ENCODE measurements at regions not wholly inside any gene's neighbourhood (a gene's known extent, or its start where the extent isn't known, plus 50 kb on each side); places are given as distances from the start of the nearest gene placed in this dataset.

DNA sequence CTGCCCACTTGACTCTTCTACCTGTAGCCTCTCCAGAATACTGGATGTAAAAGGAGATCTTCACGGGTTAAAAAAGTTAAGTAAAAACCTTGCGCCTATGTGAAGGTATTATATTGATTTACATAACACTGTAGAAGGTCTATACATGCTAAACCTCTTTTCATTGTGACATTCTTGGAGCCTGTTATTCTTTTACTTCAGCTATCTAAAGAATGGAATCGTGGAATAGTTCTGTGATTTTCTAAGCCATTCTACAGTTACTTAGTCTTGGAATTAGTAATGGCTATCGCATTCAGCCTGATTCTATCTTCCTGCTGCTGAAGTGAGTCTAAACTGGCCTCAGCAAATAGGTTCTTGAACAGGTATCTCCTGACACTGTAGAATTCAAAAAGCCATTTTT, 430.0 kb upstream of the DPH6 start:
- Histone ChIP-seq H3K27ac (no peak overlapping the region), H3K36me3 (no peaks in the 10 kb centered on the region), H3K4me3 (no peak overlapping the region), H3K4me1 (no peaks in the 10 kb centered on the region), H3K27me3 (no peaks in the 10 kb centered on the region), H3K9me3 (no peaks in the 10 kb centered on the region)
- no peak for TF ChIP-seq CTCF (IDR thresholded peaks at IDR 0.05)
- DNase-seq (ENCODE audit: low spot score): no peak

DNA sequence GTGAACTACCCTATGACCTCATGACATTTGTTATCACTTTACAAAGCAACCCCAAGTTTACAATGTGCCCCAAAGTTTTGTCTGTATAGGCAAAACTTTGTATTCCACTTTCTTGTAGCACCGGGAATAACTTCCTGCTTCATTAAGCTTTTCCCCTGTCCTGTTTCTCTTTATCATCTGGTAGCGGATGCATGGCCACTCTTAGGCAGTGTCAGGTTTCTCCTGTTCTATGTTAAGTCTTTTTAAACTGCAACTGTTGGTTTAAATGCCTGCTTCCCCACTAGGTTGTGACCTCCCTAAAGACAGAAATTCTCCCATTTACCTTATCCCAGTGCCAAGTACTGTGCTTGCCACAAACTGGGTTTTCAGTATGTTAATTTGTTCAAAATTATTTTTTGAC, 433.6 kb upstream of the DPH6 start:
- Histone ChIP-seq H3K27me3 (no peaks in the 10 kb centered on the region), H3K9me3 (no peaks in the 10 kb centered on the region), H3K27ac (no peak overlapping the region), H3K4me3 (no peak overlapping the region), H3K4me1 (no peaks in the 10 kb centered on the region), H3K36me3 (no peaks in the 10 kb centered on the region)
- DNase-seq (ENCODE audit: low spot score): no peak
- no peak for TF ChIP-seq CTCF (IDR thresholded peaks at IDR 0.05)

DNA sequence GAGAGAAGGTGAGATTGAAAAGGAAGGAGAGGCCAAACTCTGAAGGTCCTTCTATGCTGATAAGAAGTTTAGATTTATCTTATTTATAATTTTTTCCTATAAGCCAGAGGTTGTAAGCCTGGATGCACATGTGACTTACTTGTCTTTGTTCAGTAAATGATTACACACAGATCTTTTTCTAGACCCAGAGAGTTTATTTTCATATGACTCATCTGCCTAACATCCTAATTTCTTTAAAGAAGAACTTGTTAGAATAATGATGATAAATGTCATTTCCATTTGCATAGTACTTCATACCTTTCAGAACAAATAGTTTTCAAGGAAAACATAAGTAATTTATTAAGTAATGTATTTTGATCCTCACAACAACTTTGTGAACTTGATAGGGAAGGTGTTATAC, 434.8 kb upstream of the DPH6 start:
- TF ChIP-seq CTCF (IDR thresholded peaks at IDR 0.05): no peak
- H3K27ac ChIP-seq: no peak overlapping the region
- H3K9me3 ChIP-seq: no peaks in the 10 kb centered on the region
- H3K4me1 ChIP-seq: peaks cover 0 to 5% of the 10 kb centered on the region in 2 donors
- no peak for DNase-seq (ENCODE audit: low spot score)
- H3K36me3 ChIP-seq: no peaks in the 10 kb centered on the region
- H3K27me3 ChIP-seq: no peaks in the 10 kb centered on the region
- H3K4me3 ChIP-seq: no peak overlapping the region

DNA sequence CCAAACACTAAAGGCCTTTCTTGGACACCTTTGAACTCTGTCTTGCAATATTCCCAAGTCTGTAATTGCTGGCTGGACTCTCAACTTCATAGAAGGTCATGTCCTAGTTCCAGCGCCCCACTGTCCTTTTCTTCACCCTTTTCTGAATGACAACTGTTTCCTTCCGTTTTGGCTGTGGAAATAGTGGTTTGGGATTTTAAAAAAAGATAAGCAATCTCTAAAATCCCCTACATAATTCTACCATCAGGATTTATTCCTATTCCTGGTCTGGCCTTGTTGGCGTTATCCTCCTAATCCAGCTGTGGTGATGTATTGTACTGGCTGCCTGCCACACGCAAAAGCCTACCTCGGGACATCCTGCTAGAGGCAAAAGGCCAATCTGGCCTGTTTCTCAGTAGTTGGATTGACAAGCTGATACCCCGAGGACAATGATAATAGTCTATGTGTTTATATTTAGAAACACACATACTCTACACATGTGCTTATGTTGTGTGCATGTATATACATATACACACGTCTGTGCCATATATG, 440.3 kb upstream of the DPH6 start:
- no peaks in the 10 kb centered on the region for H3K36me3 ChIP-seq
- H3K4me3 ChIP-seq: no peak overlapping the region
- H3K27ac ChIP-seq: no peak overlapping the region
- H3K4me1 ChIP-seq: peaks cover 0 to 17% of the 10 kb centered on the region in 2 donors
- no peaks in the 10 kb centered on the region for H3K27me3 ChIP-seq
- no peak for DNase-seq (ENCODE audit: low spot score)
- TF ChIP-seq CTCF (IDR thresholded peaks at IDR 0.05): no peak
- no peaks in the 10 kb centered on the region for H3K9me3 ChIP-seq

DNA sequence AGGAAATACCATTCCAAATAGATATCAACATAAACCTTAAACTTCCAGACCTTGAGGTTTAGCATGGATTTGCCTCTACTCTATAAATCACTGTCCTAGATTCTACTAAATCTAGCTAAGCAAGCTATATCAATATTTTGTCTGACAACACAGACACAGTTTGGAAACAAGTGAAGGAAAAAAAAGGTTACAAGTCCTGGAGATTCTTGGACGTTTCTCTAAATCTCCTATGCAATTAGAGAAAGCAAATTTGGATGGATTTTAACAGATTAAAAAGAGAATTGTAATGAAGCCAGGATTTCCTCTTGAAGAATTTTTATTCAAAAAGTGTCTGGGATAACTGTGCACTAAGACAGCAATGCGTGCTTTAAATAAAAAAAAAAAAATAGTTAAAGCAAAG, 441.1 kb upstream of the DPH6 start:
- no peak for DNase-seq (ENCODE audit: low spot score)
- Histone ChIP-seq H3K4me3 (no peak overlapping the region), H3K4me1 (peaks cover 0 to 17% of the 10 kb centered on the region in 2 donors), H3K27me3 (no peaks in the 10 kb centered on the region), H3K36me3 (no peaks in the 10 kb centered on the region), H3K9me3 (no peaks in the 10 kb centered on the region), H3K27ac (no peak overlapping the region)
- no peak for TF ChIP-seq CTCF (IDR thresholded peaks at IDR 0.05)

GRCh38 chr15:35991386-35991785, 445.4 kb upstream of the DPH6 start:
- no peaks in the 10 kb centered on the region for H3K36me3 ChIP-seq
- peaks cover 0 to 6% of the 10 kb centered on the region in 2 donors for H3K4me1 ChIP-seq
- H3K27ac ChIP-seq: no peak overlapping the region
- H3K4me3 ChIP-seq: no peak overlapping the region
- no peak for TF ChIP-seq CTCF (IDR thresholded peaks at IDR 0.05)
- no peaks in the 10 kb centered on the region for H3K9me3 ChIP-seq
- no peak for DNase-seq (ENCODE audit: low spot score)
- no peaks in the 10 kb centered on the region for H3K27me3 ChIP-seq

All from right atrium auricular region (tissue), 2 donors.